Lower lobe of right lung (tissue), 2 donors: ENCODE measurements at regions not wholly inside any gene's neighbourhood (a gene's known extent, or its start where the extent isn't known, plus 50 kb on each side); places are given as distances from the start of the nearest gene placed in this dataset.
"Not testable (repeated sequence)": the region's sequence is repeated elsewhere in the genome, so short reads cannot be mapped to it uniquely, and the experiment has no call there.

Source experiments
- ATAC-seq, 2 donors: fragments of 200-7000 bp; cut with Tn5 transposase; one replicate each; pipeline ENCODE4 v1.9.1; 2020 to 2022; ENCODE audit warnings: mild to moderate bottlenecking in 2 of 2, moderate library complexity in 2 of 2
- DNase-seq: peaks from one replicate; pipeline ENCODE4 v3.0.0-alpha.2; 2020
- H3K27ac ChIP-seq: fragments of 200-600 bp; one replicate; pipeline ENCODE4 v1.8.0; 2022
- H3K27me3 ChIP-seq: fragments of 200-600 bp; one replicate; pipeline ENCODE4 v1.8.0; 2022; ENCODE audit warnings: low read depth
- H3K36me3 ChIP-seq: fragments of 200-600 bp; one replicate; pipeline ENCODE4 v1.8.0; 2022; ENCODE audit warnings: mild to moderate bottlenecking
- H3K4me1 ChIP-seq: fragments of 200-600 bp; one replicate; pipeline ENCODE4 v1.8.0; 2022
- H3K4me3 ChIP-seq: fragments of 200-600 bp; one replicate; pipeline ENCODE4 v1.8.0; 2022; ENCODE audit warnings: mild to moderate bottlenecking
- H3K9me3 ChIP-seq: fragments of 200-600 bp; one replicate; pipeline ENCODE4 v1.8.0; 2022
- intact Hi-C: fragments of 100-400 bp; cut with DNase I; formaldehyde crosslinking; loops from one replicate; pipeline ENCODE4 v1.11.0; 2022
- TF ChIP-seq, protein P1 (sequence below): fragments of 200-600 bp; IDR thresholded peaks from one replicate; pipeline ENCODE4 v1.8.0; 2022; ENCODE audit warnings: antibody characterized with exemption, mild to moderate bottlenecking
- donor health status: DM: no; HTN: yes; CAD: no; lungs with severe emphysema.

- Histone ChIP-seq H3K4me3 (no peak overlapping the region), H3K9me3 (peaks cover 18% of the 10 kb centered on the region), H3K27ac (no peak overlapping the region), H3K4me1 (no peaks in the 10 kb centered on the region), H3K36me3 (no peaks in the 10 kb centered on the region), H3K27me3 (no peaks in the 10 kb centered on the region)
- TF ChIP-seq, protein P1, sequence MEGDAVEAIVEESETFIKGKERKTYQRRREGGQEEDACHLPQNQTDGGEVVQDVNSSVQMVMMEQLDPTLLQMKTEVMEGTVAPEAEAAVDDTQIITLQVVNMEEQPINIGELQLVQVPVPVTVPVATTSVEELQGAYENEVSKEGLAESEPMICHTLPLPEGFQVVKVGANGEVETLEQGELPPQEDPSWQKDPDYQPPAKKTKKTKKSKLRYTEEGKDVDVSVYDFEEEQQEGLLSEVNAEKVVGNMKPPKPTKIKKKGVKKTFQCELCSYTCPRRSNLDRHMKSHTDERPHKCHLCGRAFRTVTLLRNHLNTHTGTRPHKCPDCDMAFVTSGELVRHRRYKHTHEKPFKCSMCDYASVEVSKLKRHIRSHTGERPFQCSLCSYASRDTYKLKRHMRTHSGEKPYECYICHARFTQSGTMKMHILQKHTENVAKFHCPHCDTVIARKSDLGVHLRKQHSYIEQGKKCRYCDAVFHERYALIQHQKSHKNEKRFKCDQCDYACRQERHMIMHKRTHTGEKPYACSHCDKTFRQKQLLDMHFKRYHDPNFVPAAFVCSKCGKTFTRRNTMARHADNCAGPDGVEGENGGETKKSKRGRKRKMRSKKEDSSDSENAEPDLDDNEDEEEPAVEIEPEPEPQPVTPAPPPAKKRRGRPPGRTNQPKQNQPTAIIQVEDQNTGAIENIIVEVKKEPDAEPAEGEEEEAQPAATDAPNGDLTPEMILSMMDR, result no peak
- ATAC-seq, result no peak
- intact Hi-C loops, result no loop called here
- no peak for DNase-seq
These were observed 662.9 kb upstream of the TBL1XR1 start for GRCh38 chr3:177860184-177860583.

DNA sequence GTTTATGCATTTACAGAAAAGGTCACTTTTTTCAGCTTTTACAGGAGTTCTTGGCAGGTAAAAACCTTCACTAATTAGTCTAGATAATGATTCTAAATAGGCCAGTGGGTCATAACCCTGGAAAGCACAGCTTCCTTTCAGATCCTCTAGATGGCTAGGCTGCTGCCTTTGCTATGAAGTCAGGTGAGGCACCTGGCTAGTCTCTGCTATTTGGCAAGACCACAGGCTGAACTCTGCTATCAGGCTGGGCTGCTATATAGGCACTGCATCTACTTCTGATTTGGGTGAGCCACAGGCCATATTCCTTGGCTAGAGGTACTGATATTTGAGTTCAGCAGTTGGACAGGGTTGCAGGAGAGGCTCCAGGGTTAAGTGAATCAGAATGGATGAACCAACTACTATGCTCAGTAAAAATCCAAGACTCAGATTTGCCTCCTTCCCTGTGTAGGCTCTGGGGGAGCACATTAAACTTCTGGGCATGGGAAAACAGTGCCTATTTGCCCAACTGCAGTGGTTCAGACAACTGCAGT, 665.7 kb upstream of the TBL1XR1 start:
- peaks cover 18% of the 10 kb centered on the region for H3K9me3 ChIP-seq
- intact Hi-C loops, result no loop called here
- H3K4me3 ChIP-seq, result no peak overlapping the region
- no peak for DNase-seq
- no peaks in the 10 kb centered on the region for H3K36me3 ChIP-seq
- no peaks in the 10 kb centered on the region for H3K27me3 ChIP-seq
- H3K4me1 ChIP-seq, result no peaks in the 10 kb centered on the region
- ATAC-seq, result no peak
- H3K27ac ChIP-seq, result no peak overlapping the region
- TF ChIP-seq, protein P1, result no peak

DNA sequence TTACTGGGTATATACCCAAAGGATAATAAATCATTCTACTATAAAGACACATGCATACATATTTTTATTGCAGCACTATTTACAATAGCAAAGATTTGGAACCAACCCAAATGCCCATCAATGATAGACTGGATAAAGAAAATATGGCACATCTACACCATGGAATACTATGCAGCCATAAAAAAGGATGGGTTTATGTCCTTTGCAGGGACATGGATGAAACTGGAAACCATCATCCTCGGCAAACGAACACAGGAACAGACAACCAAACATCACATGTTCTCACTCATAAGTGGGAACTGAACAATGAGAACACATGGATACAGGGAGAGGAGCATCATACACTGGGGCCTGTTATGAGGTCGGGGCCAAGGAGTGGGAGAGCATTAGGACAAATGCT, 665.0 kb upstream of the KCNMB2 start:
- ATAC-seq, H3K4me3 ChIP-seq, H3K36me3 ChIP-seq, intact Hi-C loops, DNase-seq, H3K27me3 ChIP-seq, H3K4me1 ChIP-seq, H3K27ac ChIP-seq: not testable (repeated sequence)
- peaks cover 13% of the 10 kb centered on the region for H3K9me3 ChIP-seq

- no peak overlapping the region for H3K4me3 ChIP-seq
- intact Hi-C loops, result no loop called here
- no peaks in the 10 kb centered on the region for H3K9me3 ChIP-seq
- H3K36me3 ChIP-seq, result no peaks in the 10 kb centered on the region
- no peaks in the 10 kb centered on the region for H3K4me1 ChIP-seq
- no peak overlapping the region for H3K27ac ChIP-seq
- TF ChIP-seq, protein P1, result no peak
- ATAC-seq (no peak), DNase-seq (no peak)
- no peaks in the 10 kb centered on the region for H3K27me3 ChIP-seq
These were observed 658.0 kb upstream of the KCNMB2 start for GRCh38 chr3:177878192-177878591.

DNA sequence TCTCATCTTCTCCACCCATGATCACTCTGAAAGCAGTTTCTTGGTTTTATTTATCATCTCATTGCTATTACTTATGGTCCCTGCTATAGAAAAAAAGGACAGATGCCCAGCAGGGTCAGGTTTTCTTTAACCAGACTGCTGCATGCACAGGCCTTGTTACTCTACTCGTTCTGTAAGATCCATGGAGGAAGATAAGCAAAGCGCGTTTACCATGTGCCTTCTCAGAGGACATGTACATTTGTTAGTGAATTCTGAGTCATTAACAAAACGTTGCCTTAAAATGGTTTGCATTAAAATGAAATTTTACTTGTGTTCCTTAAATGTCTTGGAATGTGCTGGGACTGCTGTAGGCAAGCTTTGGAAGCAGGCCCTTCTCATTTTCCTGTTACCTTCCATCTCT, 657.3 kb upstream of the KCNMB2 start:
- Histone ChIP-seq H3K27ac (no peak overlapping the region), H3K4me3 (no peak overlapping the region), H3K9me3 (no peaks in the 10 kb centered on the region), H3K27me3 (no peaks in the 10 kb centered on the region), H3K36me3 (no peaks in the 10 kb centered on the region), H3K4me1 (no peaks in the 10 kb centered on the region)
- DNase-seq, result no peak
- intact Hi-C loops, result no loop called here
- TF ChIP-seq, protein P1, result no peak
- ATAC-seq, result no peak

GRCh38 chr3:177881351-177881750, 654.9 kb upstream of the KCNMB2 start:
- Histone ChIP-seq H3K27me3 (no peaks in the 10 kb centered on the region), H3K4me3 (no peak overlapping the region), H3K4me1 (no peaks in the 10 kb centered on the region), H3K27ac (no peak overlapping the region), H3K36me3 (no peaks in the 10 kb centered on the region), H3K9me3 (no peaks in the 10 kb centered on the region)
- ATAC-seq, result no peak
- intact Hi-C loops, result no loop called here
- TF ChIP-seq, protein P1, result no peak
- DNase-seq, result no peak
